H9 (cell line): ENCODE measurements at regions not wholly inside any gene's neighbourhood (a gene's known extent, or its start where the extent isn't known, plus 50 kb on each side); places are given as distances from the start of the nearest gene placed in this dataset.

Experiments used
- DNase-seq: peaks from one replicate; pipeline ENCODE4 v3.0.0-alpha.2; 2017
- H2AFZ ChIP-seq: one replicate; pipeline ENCODE4 v1.6.1; 2013; ENCODE audit warnings: mild to moderate bottlenecking, low read length, control low read depth, moderate library complexity
- H2AK5ac ChIP-seq: 2 replicates; pipeline ENCODE4 v1.6.1; 2013; ENCODE audit warnings: low read length, control low read depth, mixed read lengths; ENCODE audit not compliant: insufficient read length
- H2BK120ac ChIP-seq: one replicate; pipeline ENCODE4 v1.6.1; 2013; ENCODE audit warnings: low read depth, mild to moderate bottlenecking, low read length, control low read depth, inconsistent platforms; ENCODE audit not compliant: poor library complexity, severe bottlenecking
- H2BK12ac ChIP-seq: 2 replicates; pipeline ENCODE4 v1.6.1; 2013; ENCODE audit warnings: low read length, control low read depth, mixed read lengths, low read depth; ENCODE audit not compliant: insufficient read length
- H2BK15ac ChIP-seq: 2 replicates; pipeline ENCODE4 v1.6.1; 2013; ENCODE audit warnings: low read depth, low read length, control low read depth
- H2BK20ac ChIP-seq: one replicate; pipeline ENCODE4 v1.6.1; 2013; ENCODE audit warnings: low read depth, mild to moderate bottlenecking, low read length, control low read depth, inconsistent platforms; ENCODE audit not compliant: poor library complexity, severe bottlenecking
- H2BK5ac ChIP-seq: 2 replicates; pipeline ENCODE4 v1.6.1; 2013; ENCODE audit warnings: low read length, control low read depth, mixed read lengths; ENCODE audit not compliant: insufficient read length
- H3K14ac ChIP-seq: 2 replicates; pipeline ENCODE4 v1.6.1; 2013; ENCODE audit warnings: low read length, control low read depth; ENCODE audit not compliant: insufficient read depth
- H3K18ac ChIP-seq: 2 replicates; pipeline ENCODE4 v1.6.1; 2013; ENCODE audit warnings: low read depth, mild to moderate bottlenecking, mixed read lengths, low read length, control low read depth; ENCODE audit not compliant: insufficient read length
- H3K23ac ChIP-seq: 2 replicates; pipeline ENCODE4 v1.6.1; 2013; ENCODE audit warnings: low read length, control low read depth, mixed read lengths, low read depth; ENCODE audit not compliant: insufficient read length
- H3K23me2 ChIP-seq: 2 replicates; pipeline ENCODE4 v1.6.1; 2013; ENCODE audit warnings: low read depth, mild to moderate bottlenecking, mixed read lengths, low read length, control low read depth; ENCODE audit not compliant: insufficient read length, poor library complexity, severe bottlenecking
- H3K27ac ChIP-seq: 2 replicates; pipeline ENCODE4 v1.5.1; 2013; ENCODE audit warnings: low read length, control low read depth, mixed read lengths, low read depth; ENCODE audit not compliant: insufficient read length
- H3K27me3 ChIP-seq: 2 replicates; pipeline ENCODE4 v1.6.1; 2013; ENCODE audit warnings: low read length, control low read depth, inconsistent platforms; ENCODE audit not compliant: insufficient read depth
- H3K4ac ChIP-seq: 2 replicates; pipeline ENCODE4 v1.6.1; 2013; ENCODE audit warnings: low read depth, mild to moderate bottlenecking, control low read depth, inconsistent platforms, low read length, moderate library complexity
- H3K4me1 ChIP-seq: 2 replicates; pipeline ENCODE4 v1.6.1; 2013; ENCODE audit warnings: low read length, control low read depth, inconsistent platforms; ENCODE audit not compliant: insufficient read depth
- H3K4me2 ChIP-seq: 2 replicates; pipeline ENCODE4 v1.6.1; 2013; ENCODE audit warnings: low read length, control low read depth, mixed read lengths; ENCODE audit not compliant: insufficient read length, insufficient read depth
- H3K56ac ChIP-seq: 2 replicates; pipeline ENCODE4 v1.6.1; 2013; ENCODE audit warnings: low read depth, mild to moderate bottlenecking, mixed read lengths, low read length, control low read depth; ENCODE audit not compliant: insufficient read length
- H3K79me1 ChIP-seq: 2 replicates; pipeline ENCODE4 v1.6.1; 2013; ENCODE audit warnings: low read depth, mild to moderate bottlenecking, moderate library complexity, low read length, control low read depth, inconsistent platforms; ENCODE audit not compliant: insufficient read depth, poor library complexity, severe bottlenecking
- H3K79me2 ChIP-seq: 2 replicates; pipeline ENCODE4 v1.6.1; 2013; ENCODE audit warnings: low read length, control low read depth, inconsistent platforms; ENCODE audit not compliant: insufficient read depth
- H3K9ac ChIP-seq: 2 replicates; pipeline ENCODE4 v1.6.1; 2013; ENCODE audit warnings: low read length, control low read depth, mixed read lengths; ENCODE audit not compliant: insufficient read length; ENCODE audit errors: extremely low read depth
- H3K9me3 ChIP-seq: one replicate; pipeline ENCODE4 v1.6.1; 2013; ENCODE audit warnings: low read depth, low read length, inconsistent platforms; ENCODE audit not compliant: control insufficient read depth
- H3T11ph ChIP-seq: one replicate; pipeline ENCODE4 v1.6.1; 2013; ENCODE audit warnings: mild to moderate bottlenecking, low read length, control low read depth, inconsistent platforms
- H4K20me1 ChIP-seq: one replicate; pipeline ENCODE4 v1.6.1; 2013; ENCODE audit not compliant: control insufficient read depth, insufficient read length, insufficient read depth
- H4K5ac ChIP-seq: 2 replicates; pipeline ENCODE4 v1.6.1; 2013; ENCODE audit warnings: low read depth, mild to moderate bottlenecking, mixed read lengths, low read length, control low read depth; ENCODE audit not compliant: insufficient read length
- H4K8ac ChIP-seq: replicated peaks from 2 replicates; pipeline ENCODE4 v1.6.1; 2013; ENCODE audit warnings: low read length, control low read depth, mixed read lengths, low read depth; ENCODE audit not compliant: insufficient read length
- H4K91ac ChIP-seq: 2 replicates; pipeline ENCODE4 v1.6.1; 2013; ENCODE audit warnings: low read depth, mild to moderate bottlenecking, moderate library complexity, mixed read lengths, low read length, control low read depth; ENCODE audit not compliant: insufficient read length
- H3K27ac Mint-ChIP-seq, 3 experiments: 2 replicates in 2 of 3; 3 replicates in 1 of 3; pipeline ENCODE4 v1.8.0; 2020 to 2021; ENCODE audit warnings: mixed read lengths in 3 of 3, mild to moderate bottlenecking in 1 of 3, moderate library complexity in 1 of 3
- H3K27me3 Mint-ChIP-seq: 2 replicates; pipeline ENCODE4 v1.8.0; 2021; ENCODE audit warnings: low read depth, mild to moderate bottlenecking, moderate library complexity, mixed read lengths
- H3K36me3 Mint-ChIP-seq, 3 experiments: 2 replicates in 2 of 3; 3 replicates in 1 of 3; pipeline ENCODE4 v1.8.0; 2020 to 2021; ENCODE audit warnings: low read depth in 3 of 3, mixed read lengths in 3 of 3; ENCODE audit not compliant: insufficient read depth in 1 of 3
- H3K4me1 Mint-ChIP-seq, 2 experiments: 2 replicates each; pipeline ENCODE4 v1.8.0; 2020; ENCODE audit warnings: mixed read lengths in 2 of 2
- H3K4me3 Mint-ChIP-seq, 2 experiments: 2 replicates in 1 of 2; 3 replicates in 1 of 2; pipeline ENCODE4 v1.8.0; 2020 to 2021; ENCODE audit warnings: mild to moderate bottlenecking in 2 of 2, mixed read lengths in 2 of 2, moderate library complexity in 1 of 2
- H3K9me3 Mint-ChIP-seq, 2 experiments: 2 replicates in 1 of 2; 3 replicates in 1 of 2; pipeline ENCODE4 v1.8.0; 2020; ENCODE audit warnings: mild to moderate bottlenecking in 2 of 2, mixed read lengths in 2 of 2, moderate library complexity in 1 of 2
- WGBS: extraction: QIAGEN DNeasy Blood & Tissue Kit; methylation state at CpG from one replicate; pipeline ENCODE4 v1.1.7; 2013; ENCODE audit warnings: missing lambda C conversion rate, low lambda C conversion rate, mixed read lengths; ENCODE audit not compliant: insufficient read length; ENCODE audit errors: extremely low coverage; 5-methylcytosine and 5-hydroxymethylcytosine counted together
- TF ChIP-seq, protein P1 (sequence below): fragments of 200-600 bp; sonication (generic); conservative IDR thresholded peaks from 3 replicates; pipeline ENCODE4 v1.8.0; 2021; ENCODE audit warnings: antibody characterized with exemption, mild to moderate bottlenecking

DNA sequence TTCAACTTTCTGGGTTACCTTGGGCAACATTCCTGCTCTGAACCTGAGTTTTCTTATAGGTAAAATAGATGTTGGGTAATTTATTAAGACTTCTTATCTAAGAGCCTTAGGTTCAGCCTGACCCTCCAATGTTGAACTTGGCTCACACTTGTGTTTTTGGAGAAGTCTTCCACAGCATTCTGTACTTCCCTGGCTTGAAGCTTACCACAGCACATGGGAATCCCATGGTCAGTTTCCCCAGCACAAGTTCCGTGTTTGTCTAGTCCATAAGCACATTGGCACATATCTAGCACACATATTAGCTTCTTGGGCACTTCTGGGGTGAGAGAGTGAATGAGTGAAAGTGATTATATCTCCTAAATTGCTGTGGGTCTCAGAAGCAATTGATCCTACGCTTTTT is 782.5 kb upstream of the HS6ST1 start:
- H3K9me3 ChIP-seq: no peaks in the 10 kb centered on the region
- H4K91ac ChIP-seq: no peak overlapping the region
- H3K9me3 Mint-ChIP-seq: no peaks in the 10 kb centered on the region
- no peak overlapping the region for H3K27ac ChIP-seq
- H3K23ac ChIP-seq: no peak overlapping the region
- H3K18ac ChIP-seq: no peak overlapping the region
- DNase-seq: no peak
- H3K4ac ChIP-seq: no peak overlapping the region
- no peaks in the 10 kb centered on the region for H3K79me2 ChIP-seq
- no peak overlapping the region for H3K14ac ChIP-seq
- H4K20me1 ChIP-seq: no peaks in the 10 kb centered on the region
- no peak overlapping the region for H3K4me3 Mint-ChIP-seq
- no peaks in the 10 kb centered on the region for H3K36me3 Mint-ChIP-seq
- peaks cover 32% of the 10 kb centered on the region in 2 experiments for H3K4me1 Mint-ChIP-seq
- H2BK5ac ChIP-seq: no peak overlapping the region
- no peak overlapping the region for H2AK5ac ChIP-seq
- no peak overlapping the region for H4K8ac ChIP-seq
- no peaks in the 10 kb centered on the region for H3K4me1 ChIP-seq
- no peak overlapping the region for H3K56ac ChIP-seq
- no peak overlapping the region for H3T11ph ChIP-seq
- no peak overlapping the region for H3K9ac ChIP-seq
- no peak overlapping the region for H2BK12ac ChIP-seq
- H2BK120ac ChIP-seq: no peak overlapping the region
- peaks cover 21% of the 10 kb centered on the region for H3K27me3 Mint-ChIP-seq
- no peak overlapping the region for H4K5ac ChIP-seq
- H3K4me2 ChIP-seq: no peak overlapping the region
- H3K27ac Mint-ChIP-seq: no peak overlapping the region
- H2BK15ac ChIP-seq: no peak overlapping the region
- H3K79me1 ChIP-seq: no peaks in the 10 kb centered on the region
- H3K23me2 ChIP-seq: peaks cover 3% of the 10 kb centered on the region
- no peak overlapping the region for H2AFZ ChIP-seq
- no peak overlapping the region for H2BK20ac ChIP-seq
- H3K27me3 ChIP-seq: no peaks in the 10 kb centered on the region
- TF ChIP-seq, protein P1, sequence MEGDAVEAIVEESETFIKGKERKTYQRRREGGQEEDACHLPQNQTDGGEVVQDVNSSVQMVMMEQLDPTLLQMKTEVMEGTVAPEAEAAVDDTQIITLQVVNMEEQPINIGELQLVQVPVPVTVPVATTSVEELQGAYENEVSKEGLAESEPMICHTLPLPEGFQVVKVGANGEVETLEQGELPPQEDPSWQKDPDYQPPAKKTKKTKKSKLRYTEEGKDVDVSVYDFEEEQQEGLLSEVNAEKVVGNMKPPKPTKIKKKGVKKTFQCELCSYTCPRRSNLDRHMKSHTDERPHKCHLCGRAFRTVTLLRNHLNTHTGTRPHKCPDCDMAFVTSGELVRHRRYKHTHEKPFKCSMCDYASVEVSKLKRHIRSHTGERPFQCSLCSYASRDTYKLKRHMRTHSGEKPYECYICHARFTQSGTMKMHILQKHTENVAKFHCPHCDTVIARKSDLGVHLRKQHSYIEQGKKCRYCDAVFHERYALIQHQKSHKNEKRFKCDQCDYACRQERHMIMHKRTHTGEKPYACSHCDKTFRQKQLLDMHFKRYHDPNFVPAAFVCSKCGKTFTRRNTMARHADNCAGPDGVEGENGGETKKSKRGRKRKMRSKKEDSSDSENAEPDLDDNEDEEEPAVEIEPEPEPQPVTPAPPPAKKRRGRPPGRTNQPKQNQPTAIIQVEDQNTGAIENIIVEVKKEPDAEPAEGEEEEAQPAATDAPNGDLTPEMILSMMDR: no peak
- no CpG with 5 or more reads among the region's 2 CpGs for WGBS
